IMR-90 (cell line): ENCODE measurements at regions not wholly inside any gene's neighbourhood (a gene's known extent, or its start where the extent isn't known, plus 50 kb on each side); places are given as distances from the start of the nearest gene placed in this dataset.

Source experiments
- ATAC-seq: fragments of 200-7000 bp; cut with Tn5 transposase; 2 replicates; pipeline ENCODE4 v1.9.1; 2020; ENCODE audit warnings: low read depth, mild to moderate bottlenecking, moderate library complexity
- BruUV-seq: library from RNA; stranded (reverse); fragments of 400-500 nt; replicated peaks from 2 replicates; lab custom pipeline; 2021; lab: Mats Ljungman, UMichigan
- CTCF ChIA-PET: fragments of 300-600 bp; formaldehyde crosslinking; extraction: SDS; loops from one replicate; lab custom pipeline; 2021; ENCODE audit warnings: antibody characterized with exemption; lab: Yijun Ruan, JAX
- POLR2A ChIA-PET: fragments of 300-600 bp; sonication (Branson Sonifier 250); formaldehyde crosslinking; loops from one replicate; lab custom pipeline; 2022; ENCODE audit warnings: antibody characterized with exemption; ENCODE audit not compliant: unreplicated experiment; lab: Charles Lee
- DNase-seq: peaks from one replicate; pipeline ENCODE4 v3.0.0; 2013
- H2AFZ ChIP-seq: replicated peaks from 2 replicates; pipeline ENCODE3; 2013; ENCODE audit warnings: low read length, mild to moderate bottlenecking; ENCODE audit not compliant: poor library complexity
- H2AK5ac ChIP-seq: 2 replicates; pipeline ENCODE4 v1.6.1; 2013; ENCODE audit warnings: low read depth, low read length, inconsistent platforms
- H2AK9ac ChIP-seq: replicated peaks from 2 replicates; pipeline ENCODE3; 2013; ENCODE audit warnings: mild to moderate bottlenecking, low read depth, low read length, moderate library complexity; ENCODE audit not compliant: poor library complexity
- H2BK120ac ChIP-seq: 2 replicates; pipeline ENCODE4 v1.6.1; 2013; ENCODE audit warnings: low read depth, low read length, inconsistent platforms
- H2BK15ac ChIP-seq: 3 replicates; pipeline ENCODE4 v1.6.1; 2013; ENCODE audit warnings: low read depth, low read length, inconsistent platforms
- H2BK20ac ChIP-seq: 2 replicates; pipeline ENCODE4 v1.6.1; 2013; ENCODE audit warnings: low read depth, mild to moderate bottlenecking, inconsistent platforms, low read length, moderate library complexity
- H2BK5ac ChIP-seq: 2 replicates; pipeline ENCODE4 v1.6.1; 2013; ENCODE audit warnings: mild to moderate bottlenecking, low read depth, low read length, inconsistent platforms; ENCODE audit not compliant: poor library complexity, severe bottlenecking
- H3K14ac ChIP-seq: replicated peaks from 2 replicates; pipeline ENCODE4 v1.6.1; 2013; ENCODE audit warnings: low read depth, low read length, inconsistent platforms
- H3K18ac ChIP-seq: 2 replicates; pipeline ENCODE4 v1.6.1; 2013; ENCODE audit warnings: low read depth, low read length, control low read depth
- H3K23ac ChIP-seq: 2 replicates; pipeline ENCODE4 v1.6.1; 2013; ENCODE audit warnings: low read depth, low read length, inconsistent platforms
- H3K27ac ChIP-seq: 2 replicates; pipeline ENCODE4 v1.5.1; 2013; ENCODE audit warnings: mild to moderate bottlenecking, control low read depth, low read length; ENCODE audit not compliant: insufficient read depth
- H3K27me3 ChIP-seq: 2 replicates; pipeline ENCODE4 v1.6.1; 2013; ENCODE audit warnings: low read length; ENCODE audit not compliant: control insufficient read depth, insufficient read depth
- H3K36me3 ChIP-seq: 2 replicates; pipeline ENCODE4 v1.6.1; 2013; ENCODE audit warnings: low read length, mixed read lengths; ENCODE audit not compliant: control insufficient read depth, insufficient read depth
- H3K4ac ChIP-seq: 2 replicates; pipeline ENCODE4 v1.6.1; 2013; ENCODE audit warnings: low read depth, low read length, inconsistent platforms
- H3K4me1 ChIP-seq: 2 replicates; pipeline ENCODE4 v1.6.1; 2013; ENCODE audit warnings: low read length, mixed read lengths; ENCODE audit not compliant: control insufficient read depth, insufficient read depth
- H3K4me2 ChIP-seq: 2 replicates; pipeline ENCODE4 v1.6.1; 2013; ENCODE audit warnings: low read depth, mild to moderate bottlenecking, control low read depth, low read length, moderate library complexity
- H3K4me3 ChIP-seq: 2 replicates; pipeline ENCODE4 v1.5.1; 2013; ENCODE audit warnings: low read depth, mild to moderate bottlenecking, control low read depth, low read length, moderate library complexity; ENCODE audit not compliant: insufficient read depth
- H3K56ac ChIP-seq: 2 replicates; pipeline ENCODE4 v1.6.1; 2013; ENCODE audit warnings: low read length, inconsistent platforms; ENCODE audit not compliant: insufficient read depth; ENCODE audit errors: extremely low read depth
- H3K79me1 ChIP-seq, 2 experiments: 2 replicates each; pipeline ENCODE4 v1.6.1; 2013; ENCODE audit warnings: low read length in 2 of 2, inconsistent platforms in 1 of 2, low read depth in 1 of 2
- H3K9ac ChIP-seq: 2 replicates; pipeline ENCODE4 v1.6.1; 2013; ENCODE audit warnings: low read depth, low read length, control low read depth
- H3K9me1 ChIP-seq: 2 replicates; pipeline ENCODE4 v1.6.1; 2013; ENCODE audit warnings: low read length, inconsistent platforms; ENCODE audit not compliant: insufficient read depth
- H3K9me3 ChIP-seq: 2 replicates; pipeline ENCODE4 v1.6.1; 2013; ENCODE audit warnings: low read length; ENCODE audit not compliant: control insufficient read depth, insufficient read depth
- H4K20me1 ChIP-seq: 2 replicates; pipeline ENCODE4 v1.6.1; 2013; ENCODE audit warnings: low read length, inconsistent platforms; ENCODE audit not compliant: insufficient read depth
- H4K5ac ChIP-seq: 2 replicates; pipeline ENCODE4 v1.6.1; 2013; ENCODE audit warnings: mild to moderate bottlenecking, low read depth, low read length, control low read depth
- H4K8ac ChIP-seq, 2 experiments: 2 replicates each; pipeline ENCODE4 v1.6.1; 2013; ENCODE audit warnings: low read depth in 2 of 2, low read length in 2 of 2, control low read depth in 1 of 2, inconsistent platforms in 1 of 2
- H4K91ac ChIP-seq: 2 replicates; pipeline ENCODE4 v1.6.1; 2013; ENCODE audit warnings: low read depth, low read length, inconsistent platforms; ENCODE audit not compliant: insufficient read depth
- BHLHE40 ChIP-seq: fragments of 150-350 bp; IDR thresholded peaks from 2 replicates; pipeline ENCODE4 v1.6.1; 2016; ENCODE audit warnings: mild to moderate bottlenecking, low read depth, low read length
- CEBPB ChIP-seq: IDR thresholded peaks from 2 replicates; pipeline ENCODE4 v1.6.1; 2012; ENCODE audit warnings: low read depth, low read length, improper control_type of control experiment
- CTCF ChIP-seq: conservative IDR thresholded peaks from 2 replicates; pipeline ENCODE4 v1.5.1; 2012; ENCODE audit warnings: mild to moderate bottlenecking, low read depth, low read length, improper control_type of control experiment
- FOS ChIP-seq: fragments of 150-350 bp; IDR thresholded peaks from 2 replicates; pipeline ENCODE4 v1.6.1; 2016; ENCODE audit warnings: low read depth, low read length
- MAFK ChIP-seq: IDR thresholded peaks from 2 replicates; pipeline ENCODE4 v1.6.1; 2012; ENCODE audit warnings: low read depth, low read length, improper control_type of control experiment
- MXI1 ChIP-seq: IDR thresholded peaks from 2 replicates; pipeline ENCODE4 v1.6.1; 2012; ENCODE audit warnings: low read depth, mild to moderate bottlenecking, low read length, moderate library complexity, borderline replicate concordance
- POLR2A ChIP-seq: IDR thresholded peaks from 2 replicates; pipeline ENCODE4 v1.6.1; 2012; ENCODE audit warnings: mild to moderate bottlenecking, low read depth, low read length
- SMC3 ChIP-seq: fragments of 150-350 bp; IDR thresholded peaks from 2 replicates; pipeline ENCODE4 v1.6.1; 2016; ENCODE audit warnings: low read depth, mild to moderate bottlenecking, antibody characterized with exemption, low read length, moderate library complexity
- WGBS, 2 experiments: methylation state at CpG; one replicate each; pipeline versions ENCODE4 v1.1.5 to v1.1.7; 2013; ENCODE audit warnings: missing lambda C conversion rate in 2 of 2; ENCODE audit not compliant: insufficient read length in 1 of 2; ENCODE audit errors: extremely low coverage in 2 of 2; 5-methylcytosine and 5-hydroxymethylcytosine counted together
- dilution Hi-C: fragments of 300-500 bp; cut with HindIII; formaldehyde crosslinking; loops from one replicate; pipeline ENCODE4 v1.14.3; 2018; ENCODE audit warnings: low sequenced_read_pairs; ENCODE audit not compliant: unreplicated experiment
- in situ Hi-C: fragments of 300-500 bp; cut with MboI; formaldehyde crosslinking; loops from 3 replicates; pipeline ENCODE4 v1.14.3; 2019; ENCODE audit warnings: low sequenced_read_pairs, inconsistent platforms, mixed read lengths
- intact Hi-C: fragments of 100-400 bp; cut with micrococcal nuclease; formaldehyde crosslinking; loops from 2 replicates; pipeline ENCODE4 v1.10.0; 2022
- TF ChIP-seq, protein P1 (sequence below): fragments of 150-350 bp; IDR thresholded peaks from 2 replicates; pipeline ENCODE4 v1.6.1; 2017; ENCODE audit warnings: mild to moderate bottlenecking, antibody characterized with exemption, low read length, low read depth

DNA sequence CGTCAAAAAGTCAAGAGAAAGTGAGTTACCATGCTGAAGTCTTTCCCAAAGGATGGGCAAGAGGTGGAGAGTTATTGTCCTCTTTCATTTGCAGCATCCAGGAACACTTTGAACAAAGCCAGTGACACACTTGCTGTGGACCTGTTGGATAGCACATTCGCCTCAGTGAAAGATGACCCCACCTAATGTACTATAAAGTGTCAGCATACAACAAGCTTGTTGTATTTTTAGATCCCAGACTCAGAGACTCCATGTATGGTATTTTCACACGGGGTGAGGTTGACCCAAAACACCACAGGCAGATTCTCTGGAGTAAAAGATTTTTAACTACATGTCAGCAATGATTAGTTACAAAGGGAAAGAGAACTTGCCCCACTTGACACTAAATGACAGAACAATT, 273.8 kb downstream of the PTBP2 start:
- Histone ChIP-seq H3K14ac (no peak overlapping the region), H2BK120ac (no peak overlapping the region), H3K36me3 (no peaks in the 10 kb centered on the region), H3K4ac (no peak overlapping the region), H3K18ac (no peak overlapping the region; the same call in 1 of the 2 replicates), H4K20me1 (no peaks in the 10 kb centered on the region), H2AK9ac (no peak overlapping the region), H2AFZ (no peak overlapping the region), H3K4me2 (no peak overlapping the region), H2BK15ac (no peak overlapping the region), H4K91ac (no peak overlapping the region), H3K9me3 (no peaks in the 10 kb centered on the region), H4K5ac (no peak overlapping the region), H3K4me3 (no peak overlapping the region), H3K4me1 (peaks cover 6% of the 10 kb centered on the region; the same call in 1 of the 2 replicates), H2AK5ac (no peak overlapping the region; the same call in 1 of the 2 replicates), H3K9ac (no peak overlapping the region), H3K56ac (no peak overlapping the region), H4K8ac (no peak overlapping the region), H3K79me1 (no peaks in the 10 kb centered on the region), H3K27ac (no peak overlapping the region), H2BK5ac (no peak overlapping the region), H3K9me1 (no peaks in the 10 kb centered on the region), H3K23ac (no peak overlapping the region), H3K27me3 (no peaks in the 10 kb centered on the region), H2BK20ac (no peak overlapping the region; the same call in 1 of the 2 replicates)
- DNase-seq (no peak), ATAC-seq (no peak)
- TF ChIP-seq MXI1 (no peak), BHLHE40 (no peak), CEBPB (no peak), CTCF (no peak), POLR2A (no peak), SMC3 (no peak), MAFK (no peak), FOS (no peak)
- TF ChIP-seq, protein P1, sequence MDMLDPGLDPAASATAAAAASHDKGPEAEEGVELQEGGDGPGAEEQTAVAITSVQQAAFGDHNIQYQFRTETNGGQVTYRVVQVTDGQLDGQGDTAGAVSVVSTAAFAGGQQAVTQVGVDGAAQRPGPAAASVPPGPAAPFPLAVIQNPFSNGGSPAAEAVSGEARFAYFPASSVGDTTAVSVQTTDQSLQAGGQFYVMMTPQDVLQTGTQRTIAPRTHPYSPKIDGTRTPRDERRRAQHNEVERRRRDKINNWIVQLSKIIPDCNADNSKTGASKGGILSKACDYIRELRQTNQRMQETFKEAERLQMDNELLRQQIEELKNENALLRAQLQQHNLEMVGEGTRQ = no peak
- ChIA-PET POLR2A (no interaction called here), CTCF (no interaction called here)
- WGBS, 2 experiments = no CpG with 5 or more reads among the region's 3 CpGs
- dilution Hi-C loops (no loop called here), intact Hi-C loops (no loop called here), in situ Hi-C loops (no loop called here)
- BruUV-seq = no TSS peak
